Right lobe of liver (tissue), 4 donors: ENCODE measurements at regions not wholly inside any gene's neighbourhood (a gene's known extent, or its start where the extent isn't known, plus 50 kb on each side); places are given as distances from the start of the nearest gene placed in this dataset.

Experiments
- POLR2A ChIP-seq: fragments of 450-650 bp; IDR thresholded peaks from one replicate; pipeline ENCODE4 v1.6.1; 2017; ENCODE audit warnings: antibody characterized with exemption, mild to moderate bottlenecking
- TF ChIP-seq, protein P1 (sequence below), 4 donors: fragments of 200-600 bp in 3 of 4; fragments of 450-650 bp in 1 of 4; IDR thresholded peaks; one replicate each; pipeline versions ENCODE4 v1.5.1 to v1.8.0; 2016 to 2022; ENCODE audit warnings: antibody characterized with exemption in 4 of 4, mild to moderate bottlenecking in 2 of 4
- donor health status: DM: no; HTN: no; CAD: no.
- donor health status: DM: no; HTN: no; CAD: no.
- donor health status: DM: no; HTN: yes; CAD: no.

DNA sequence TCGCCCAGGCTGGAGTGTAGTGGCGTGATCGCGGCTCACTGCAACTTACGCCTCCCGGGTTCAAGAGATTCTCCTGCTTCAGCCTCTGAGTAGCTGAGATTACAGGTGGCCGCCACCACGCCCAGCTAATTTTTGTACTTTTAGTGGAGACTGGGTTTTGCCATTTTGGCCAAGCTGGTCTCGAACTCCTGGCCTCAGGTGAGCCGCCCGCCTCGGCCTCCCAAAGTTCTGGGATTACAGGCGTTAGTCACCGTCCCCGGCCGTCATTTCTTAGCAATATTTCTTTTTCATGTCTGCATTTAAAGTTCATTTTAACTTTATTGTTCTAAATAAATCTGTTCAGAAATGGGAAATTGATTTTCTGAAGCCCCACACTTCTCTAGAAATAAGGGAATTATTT is 597.3 kb upstream of the DDX18 start:
- TF ChIP-seq, protein P1, sequence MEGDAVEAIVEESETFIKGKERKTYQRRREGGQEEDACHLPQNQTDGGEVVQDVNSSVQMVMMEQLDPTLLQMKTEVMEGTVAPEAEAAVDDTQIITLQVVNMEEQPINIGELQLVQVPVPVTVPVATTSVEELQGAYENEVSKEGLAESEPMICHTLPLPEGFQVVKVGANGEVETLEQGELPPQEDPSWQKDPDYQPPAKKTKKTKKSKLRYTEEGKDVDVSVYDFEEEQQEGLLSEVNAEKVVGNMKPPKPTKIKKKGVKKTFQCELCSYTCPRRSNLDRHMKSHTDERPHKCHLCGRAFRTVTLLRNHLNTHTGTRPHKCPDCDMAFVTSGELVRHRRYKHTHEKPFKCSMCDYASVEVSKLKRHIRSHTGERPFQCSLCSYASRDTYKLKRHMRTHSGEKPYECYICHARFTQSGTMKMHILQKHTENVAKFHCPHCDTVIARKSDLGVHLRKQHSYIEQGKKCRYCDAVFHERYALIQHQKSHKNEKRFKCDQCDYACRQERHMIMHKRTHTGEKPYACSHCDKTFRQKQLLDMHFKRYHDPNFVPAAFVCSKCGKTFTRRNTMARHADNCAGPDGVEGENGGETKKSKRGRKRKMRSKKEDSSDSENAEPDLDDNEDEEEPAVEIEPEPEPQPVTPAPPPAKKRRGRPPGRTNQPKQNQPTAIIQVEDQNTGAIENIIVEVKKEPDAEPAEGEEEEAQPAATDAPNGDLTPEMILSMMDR (IDR thresholded peaks at IDR 0.05) = no peak
- TF ChIP-seq POLR2A = no peak
